KMS-11 (cell line): ENCODE measurements at regions not wholly inside any gene's neighbourhood (a gene's known extent, or its start where the extent isn't known, plus 50 kb on each side); places are given as distances from the start of the nearest gene placed in this dataset.

ENCODE experiments used
- H2AFZ ChIP-seq: fragments of 200-600 bp; sonication (generic); 2 replicates; pipeline ENCODE4 v1.6.1; 2016; ENCODE audit warnings: antibody characterized with exemption, mixed run types, low read depth
- H3K27ac ChIP-seq: fragments of 200-600 bp; sonication (generic); 2 replicates; pipeline ENCODE4 v1.6.1; 2016; ENCODE audit warnings: mild to moderate bottlenecking, mixed run types
- H3K27me3 ChIP-seq: fragments of 200-600 bp; sonication (generic); 2 replicates; pipeline ENCODE4 v1.6.1; 2017; ENCODE audit warnings: mild to moderate bottlenecking, low read depth, mixed run types, moderate library complexity; ENCODE audit not compliant: insufficient read depth
- H3K36me3 ChIP-seq: fragments of 200-600 bp; sonication (generic); 2 replicates; pipeline ENCODE4 v1.6.1; 2017; ENCODE audit warnings: mild to moderate bottlenecking, mixed run types; ENCODE audit not compliant: insufficient read depth
- H3K4me1 ChIP-seq: fragments of 200-600 bp; sonication (generic); 2 replicates; pipeline ENCODE4 v1.6.1; 2016; ENCODE audit warnings: mild to moderate bottlenecking, low read depth, mixed run types; ENCODE audit not compliant: poor library complexity, severe bottlenecking
- H3K4me2 ChIP-seq: fragments of 200-600 bp; sonication (generic); 2 replicates; pipeline ENCODE4 v1.7.0; 2016; ENCODE audit warnings: mild to moderate bottlenecking, mixed run types
- H3K4me3 ChIP-seq: fragments of 200-600 bp; sonication (generic); IDR thresholded peaks from 2 replicates; pipeline ENCODE4 v1.6.1; 2017; ENCODE audit warnings: low read depth, low read length, mixed read lengths; ENCODE audit not compliant: insufficient read depth
- H3K79me2 ChIP-seq: fragments of 200-600 bp; sonication (generic); 2 replicates; pipeline ENCODE4 v1.6.1; 2016; ENCODE audit warnings: low read depth, mixed run types; ENCODE audit not compliant: insufficient read depth
- H3K9ac ChIP-seq: fragments of 200-600 bp; sonication (generic); 2 replicates; pipeline ENCODE4 v1.6.1; 2016; ENCODE audit warnings: mild to moderate bottlenecking, mixed run types
- H4K20me1 ChIP-seq: fragments of 200-600 bp; sonication (generic); 2 replicates; pipeline ENCODE4 v1.6.1; 2016; ENCODE audit warnings: mild to moderate bottlenecking, mixed run types; ENCODE audit not compliant: insufficient read depth
- TF ChIP-seq, protein P1 (sequence below): fragments of 200-600 bp; sonication (generic); conservative IDR thresholded peaks from 2 replicates; pipeline ENCODE4 v1.6.1; 2017; ENCODE audit warnings: low read depth, mild to moderate bottlenecking, antibody characterized with exemption, low read length, moderate library complexity, mixed read lengths

DNA sequence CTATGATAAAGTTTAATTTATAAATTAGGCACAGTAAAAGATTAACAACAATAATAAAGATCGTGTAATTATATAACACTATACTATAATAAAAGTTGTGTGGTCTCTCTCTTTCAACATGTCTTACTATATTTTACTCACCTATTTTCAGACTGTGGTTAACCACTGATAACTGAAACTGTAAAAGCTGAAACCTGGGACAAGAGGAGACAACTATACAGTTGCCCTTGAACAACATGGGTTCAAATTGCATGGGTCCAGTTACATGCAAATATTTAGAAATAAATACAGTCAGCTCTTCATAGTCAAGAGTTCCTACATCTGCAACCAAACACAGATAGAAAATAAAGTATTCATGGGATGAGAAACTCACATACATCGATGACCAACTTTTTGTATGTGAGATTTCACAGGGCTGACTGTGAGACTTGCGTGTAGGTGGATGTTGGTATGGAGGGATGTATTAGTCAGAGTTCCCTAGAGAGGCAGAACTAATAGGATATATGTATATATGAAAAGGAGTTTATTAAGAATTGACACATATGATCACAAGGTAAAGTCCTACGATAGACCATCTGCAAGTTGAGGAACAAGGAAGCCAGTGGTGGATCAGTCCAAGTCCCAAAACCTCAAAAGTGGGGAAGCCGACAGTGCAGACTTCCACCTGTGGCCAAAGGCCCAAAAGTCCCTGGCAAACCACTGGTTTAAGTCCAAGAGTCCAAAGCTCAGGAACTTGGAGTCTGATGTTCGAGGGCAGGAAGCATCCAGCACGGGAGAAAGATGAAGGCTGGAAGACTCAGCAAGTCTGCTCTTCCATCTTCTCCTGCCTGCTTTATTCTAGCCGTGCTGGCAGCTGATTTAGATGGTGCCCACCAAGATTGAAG is 359.5 kb downstream of the INSC start:
- TF ChIP-seq, protein P1, sequence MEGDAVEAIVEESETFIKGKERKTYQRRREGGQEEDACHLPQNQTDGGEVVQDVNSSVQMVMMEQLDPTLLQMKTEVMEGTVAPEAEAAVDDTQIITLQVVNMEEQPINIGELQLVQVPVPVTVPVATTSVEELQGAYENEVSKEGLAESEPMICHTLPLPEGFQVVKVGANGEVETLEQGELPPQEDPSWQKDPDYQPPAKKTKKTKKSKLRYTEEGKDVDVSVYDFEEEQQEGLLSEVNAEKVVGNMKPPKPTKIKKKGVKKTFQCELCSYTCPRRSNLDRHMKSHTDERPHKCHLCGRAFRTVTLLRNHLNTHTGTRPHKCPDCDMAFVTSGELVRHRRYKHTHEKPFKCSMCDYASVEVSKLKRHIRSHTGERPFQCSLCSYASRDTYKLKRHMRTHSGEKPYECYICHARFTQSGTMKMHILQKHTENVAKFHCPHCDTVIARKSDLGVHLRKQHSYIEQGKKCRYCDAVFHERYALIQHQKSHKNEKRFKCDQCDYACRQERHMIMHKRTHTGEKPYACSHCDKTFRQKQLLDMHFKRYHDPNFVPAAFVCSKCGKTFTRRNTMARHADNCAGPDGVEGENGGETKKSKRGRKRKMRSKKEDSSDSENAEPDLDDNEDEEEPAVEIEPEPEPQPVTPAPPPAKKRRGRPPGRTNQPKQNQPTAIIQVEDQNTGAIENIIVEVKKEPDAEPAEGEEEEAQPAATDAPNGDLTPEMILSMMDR, result no peak
- H3K27ac ChIP-seq, result peak overlapping the region; percentile 5; the same call in 1 of the 2 replicates
- H2AFZ ChIP-seq, result no peak overlapping the region
- H3K79me2 ChIP-seq, result no peaks in the 10 kb centered on the region
- no peak overlapping the region for H3K9ac ChIP-seq
- no peaks in the 10 kb centered on the region for H3K27me3 ChIP-seq
- peak overlapping the region; percentile 70 for H3K4me2 ChIP-seq
- peaks cover 40% of the 10 kb centered on the region for H3K4me1 ChIP-seq
- no peaks in the 10 kb centered on the region for H4K20me1 ChIP-seq
- no peaks in the 10 kb centered on the region for H3K36me3 ChIP-seq
- no peak overlapping the region for H3K4me3 ChIP-seq

GRCh38 chr11:15476371-15476917 is 361.7 kb downstream of the INSC start:
- TF ChIP-seq, protein P1, result no peak

DNA sequence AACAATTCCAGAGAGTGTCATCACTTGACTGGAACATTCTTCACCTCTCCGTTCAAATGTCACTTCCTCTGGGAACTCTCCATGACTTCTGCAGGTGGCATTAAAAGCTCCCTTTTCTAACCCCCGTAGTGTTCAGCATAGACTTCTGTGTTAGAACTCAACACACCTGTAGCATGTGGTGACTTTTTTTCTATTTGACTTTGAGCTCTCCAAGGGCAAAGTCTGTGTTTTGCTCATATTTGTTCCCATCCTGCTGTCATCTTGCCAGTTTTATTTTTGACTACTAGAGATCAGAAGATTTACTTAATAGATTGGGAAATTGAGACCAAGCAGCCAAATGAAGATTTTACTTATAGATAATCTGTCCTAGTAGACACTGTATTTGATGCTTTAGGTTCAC is 367.1 kb downstream of the INSC start:
- Histone ChIP-seq H3K27me3 (no peaks in the 10 kb centered on the region), H3K36me3 (no peaks in the 10 kb centered on the region), H3K27ac (no peak overlapping the region), H3K9ac (no peak overlapping the region), H4K20me1 (no peaks in the 10 kb centered on the region), H3K79me2 (no peaks in the 10 kb centered on the region), H3K4me1 (peaks cover 17% of the 10 kb centered on the region), H3K4me3 (no peak overlapping the region), H2AFZ (no peak overlapping the region), H3K4me2 (no peak overlapping the region)
- TF ChIP-seq, protein P1, result no peak

More at GRCh38 chr11:15476371-15476917, 361.7 kb downstream of the INSC start:
- Histone ChIP-seq H4K20me1 (no peaks in the 10 kb centered on the region), H3K27ac (no peak overlapping the region), H3K36me3 (no peaks in the 10 kb centered on the region), H3K79me2 (no peaks in the 10 kb centered on the region), H3K4me1 (peaks cover 56% of the 10 kb centered on the region), H2AFZ (no peak overlapping the region), H3K27me3 (no peaks in the 10 kb centered on the region), H3K4me3 (no peak overlapping the region), H3K9ac (no peak overlapping the region), H3K4me2 (no peak overlapping the region)

DNA sequence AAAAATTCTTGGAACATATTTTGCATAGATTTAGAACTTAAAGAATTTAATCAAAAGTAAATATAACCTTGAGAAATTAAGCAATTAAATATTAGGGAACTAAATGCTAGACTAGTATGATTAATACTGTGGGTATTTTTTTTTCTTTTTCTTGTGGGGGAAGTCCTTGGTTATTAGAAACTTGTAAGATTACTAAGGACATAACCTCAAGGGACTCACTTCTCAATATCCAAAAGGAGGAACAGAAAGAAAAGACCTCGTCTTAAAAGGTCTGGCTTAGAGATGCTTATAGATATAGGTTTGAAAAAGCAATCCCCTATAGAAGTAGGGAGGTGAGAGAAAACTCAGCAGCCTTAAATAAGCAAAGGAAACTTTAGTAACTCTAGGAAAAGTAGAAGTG is 368.5 kb downstream of the INSC start:
- Histone ChIP-seq H2AFZ (no peak overlapping the region), H3K27me3 (no peaks in the 10 kb centered on the region), H3K36me3 (no peaks in the 10 kb centered on the region), H3K9ac (no peak overlapping the region), H3K4me2 (no peak overlapping the region), H3K4me1 (peaks cover 17% of the 10 kb centered on the region), H3K4me3 (no peak overlapping the region), H4K20me1 (no peaks in the 10 kb centered on the region), H3K79me2 (no peaks in the 10 kb centered on the region), H3K27ac (no peak overlapping the region)
- TF ChIP-seq, protein P1, result no peak
